HG03442 (cell line): ENCODE measurements at regions not wholly inside any gene's neighbourhood (a gene's known extent, or its start where the extent isn't known, plus 50 kb on each side); places are given as distances from the start of the nearest gene placed in this dataset.

Experiments used
- ATAC-seq: cut with Tn5 transposase; IDR thresholded peaks from one replicate; pipeline ENCODE4 v1.9.1; 2021; ENCODE audit warnings: mild to moderate bottlenecking, moderate library complexity; ENCODE audit not compliant: unreplicated experiment

- no peak for ATAC-seq
Measured at GRCh38 chrX:7789200-7789599, 53.8 kb upstream of the VCX start.

GRCh38 chrX:7788334-7788733 is 54.6 kb upstream of the VCX start:
- no peak for ATAC-seq

- ATAC-seq: no peak
Measured at GRCh38 chrX:7787714-7788113, 55.3 kb upstream of the VCX start.

GRCh38 chrX:7784580-7784979 is 58.4 kb upstream of the VCX start:
- no peak for ATAC-seq

- no peak for ATAC-seq
Measured at GRCh38 chrX:7779644-7780043, 63.3 kb upstream of the VCX start.

GRCh38 chrX:7775987-7776386 is 67.0 kb upstream of the VCX start:
- no peak for ATAC-seq

- ATAC-seq: no peak
Measured at GRCh38 chrX:7771788-7772438, 71.1 kb upstream of the VCX start.

- ATAC-seq: no peak
Measured at GRCh38 chrX:7759830-7760229, 83.1 kb upstream of the VCX start.

- ATAC-seq: no peak
Measured at GRCh38 chrX:7746856-7747255, 96.1 kb upstream of the VCX start.

- ATAC-seq: no peak
Measured at GRCh38 chrX:7730071-7730470, 112.9 kb upstream of the VCX start.

- ATAC-seq: no peak
Measured at GRCh38 chrX:7720519-7720918, 122.5 kb upstream of the VCX start.

- ATAC-seq: no peak
Measured at GRCh38 chrX:7714351-7714750, 128.6 kb upstream of the VCX start.

- no peak for ATAC-seq
Measured at GRCh38 chrX:7711167-7711566, 131.8 kb upstream of the VCX start.

GRCh38 chrX:7709845-7710244 is 133.1 kb upstream of the VCX start:
- ATAC-seq: no peak

GRCh38 chrX:7706032-7706431 is 136.9 kb upstream of the VCX start:
- ATAC-seq: no peak

GRCh38 chrX:7704205-7704604 is 138.8 kb upstream of the VCX start:
- ATAC-seq: no peak

GRCh38 chrX:7698248-7698647 is 144.7 kb upstream of the VCX start:
- ATAC-seq: no peak

GRCh38 chrX:7690842-7691241 is 152.1 kb upstream of the VCX start:
- no peak for ATAC-seq

- no peak for ATAC-seq
Measured at GRCh38 chrX:7689791-7690412, 153.1 kb upstream of the VCX start.

GRCh38 chrX:7680181-7680580 is 162.8 kb upstream of the VCX start:
- no peak for ATAC-seq

GRCh38 chrX:7654316-7654715 is 188.7 kb upstream of the VCX start:
- no peak for ATAC-seq

GRCh38 chrX:7647831-7648230 is 195.1 kb upstream of the VCX start:
- ATAC-seq: no peak

- no peak for ATAC-seq
Measured at GRCh38 chrX:7641141-7641540, 201.8 kb upstream of the VCX start.
